ENCODE measurements at regions not wholly inside any gene's neighbourhood (a gene's known extent, or its start where the extent isn't known, plus 50 kb on each side); places are given as distances from the start of the nearest gene placed in this dataset.

GRCh38 chr14:51410897-51411296, 170.8 kb downstream of the TMX1 start:
- ChIA-PET POLR2A (no interaction called here), CTCF (ENCODE audit: low intra/inter-chr PET ratio, low total read pairs) (no interaction called here)
- intact Hi-C loops (cut with micrococcal nuclease; ENCODE audit: unreplicated experiment) (no loop called here), in situ Hi-C loops (cut with HindIII; ENCODE audit: extremely low pct_ligation_motif_present, low pct_unique_long_range_greater_than_20kb) (no loop called here)
- Histone ChIP-seq H3K36me3 (replicated peaks in 1 of 2; ENCODE audit: control insufficient read depth in 1 of 2, insufficient read depth in 2 of 2, low read length in 2 of 2) (no peaks in the 10 kb centered on the region), H3K4me1 (ENCODE audit: insufficient read depth, low read length) (no peaks in the 10 kb centered on the region), H3K9ac (ENCODE audit: insufficient read depth, low read depth, low read length) (no peak overlapping the region), H3K4me3 (replicated peaks in 1 of 3; ENCODE audit: insufficient read depth in 1 of 3, low read depth in 2 of 3, low read length in 3 of 3) (no peak overlapping the region), H3K4me2 (ENCODE audit: low read depth, low read length) (no peak overlapping the region), H3K9me3 (ENCODE audit: low read length) (no peaks in the 10 kb centered on the region), H2AFZ (ENCODE audit: low read length) (no peak overlapping the region), H3K79me2 (ENCODE audit: insufficient read depth, low read length) (no peaks in the 10 kb centered on the region), H3K27ac (ENCODE audit: extremely low read length, insufficient read depth, low read length) (no peak overlapping the region), H3K27me3 (ENCODE audit: control insufficient read depth in 1 of 2, insufficient read depth in 2 of 2, low read length in 2 of 2) (no peaks in the 10 kb centered on the region; a peak in 1 of 5 replicates), H4K20me1 (ENCODE audit: insufficient read depth, low read length) (no peaks in the 10 kb centered on the region)
- FAIRE-seq (no peak), ATAC-seq (no peak), DNase-seq (ENCODE audit: low spot score) (no peak)
- BruUV-seq (replicated peaks), result no TSS peak
- 15% methylated on average over 3 of the region's 3 CpGs for WGBS (ENCODE audit: low lambda C conversion rate)
- no peak for TF ChIP-seq TBP (CRISPR knock-in tag; IDR thresholded peaks at IDR 0.05)
- no peak for TF ChIP-seq ZBTB7B (CRISPR knock-in tag; IDR thresholded peaks at IDR 0.05)
- no peak for TF ChIP-seq RFX1 (IDR thresholded peaks at IDR 0.05)
- TF ChIP-seq NFIC (IDR thresholded peaks at IDR 0.05; ENCODE audit: low read length), result no peak
- TF ChIP-seq, protein P1, sequence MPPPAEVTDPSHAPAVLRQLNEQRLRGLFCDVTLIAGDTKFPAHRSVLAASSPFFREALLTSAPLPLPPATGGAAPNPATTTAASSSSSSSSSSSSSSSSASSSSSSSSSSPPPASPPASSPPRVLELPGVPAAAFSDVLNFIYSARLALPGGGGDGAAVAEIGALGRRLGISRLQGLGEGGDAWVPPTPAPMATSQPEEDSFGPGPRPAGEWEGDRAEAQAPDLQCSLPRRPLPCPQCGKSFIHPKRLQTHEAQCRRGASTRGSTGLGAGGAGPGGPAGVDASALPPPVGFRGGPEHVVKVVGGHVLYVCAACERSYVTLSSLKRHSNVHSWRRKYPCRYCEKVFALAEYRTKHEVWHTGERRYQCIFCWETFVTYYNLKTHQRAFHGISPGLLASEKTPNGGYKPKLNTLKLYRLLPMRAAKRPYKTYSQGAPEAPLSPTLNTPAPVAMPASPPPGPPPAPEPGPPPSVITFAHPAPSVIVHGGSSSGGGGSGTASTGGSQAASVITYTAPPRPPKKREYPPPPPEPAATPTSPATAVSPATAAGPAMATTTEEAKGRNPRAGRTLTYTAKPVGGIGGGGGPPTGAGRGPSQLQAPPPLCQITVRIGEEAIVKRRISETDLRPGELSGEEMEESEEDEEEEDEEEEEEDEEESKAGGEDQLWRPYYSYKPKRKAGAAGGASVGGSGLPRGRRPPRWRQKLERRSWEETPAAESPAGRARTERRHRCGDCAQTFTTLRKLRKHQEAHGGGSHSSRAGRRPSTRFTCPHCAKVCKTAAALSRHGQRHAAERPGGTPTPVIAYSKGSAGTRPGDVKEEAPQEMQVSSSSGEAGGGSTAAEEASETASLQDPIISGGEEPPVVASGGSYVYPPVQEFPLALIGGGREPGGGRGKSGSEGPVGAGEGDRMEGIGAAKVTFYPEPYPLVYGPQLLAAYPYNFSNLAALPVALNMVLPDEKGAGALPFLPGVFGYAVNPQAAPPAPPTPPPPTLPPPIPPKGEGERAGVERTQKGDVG (CRISPR knock-in tag; IDR thresholded peaks at IDR 0.05; ENCODE audit: borderline replicate concordance), result no peak
- no peak for TF ChIP-seq ZNF432 (CRISPR knock-in tag; IDR thresholded peaks at IDR 0.05; ENCODE audit: borderline replicate concordance)
- no peak for TF ChIP-seq MBD4 (IDR thresholded peaks at IDR 0.05; ENCODE audit: borderline replicate concordance, low read length)
- no peak for TF ChIP-seq ZNF652 (CRISPR knock-in tag; IDR thresholded peaks at IDR 0.05; ENCODE audit: borderline replicate concordance, low read depth)
- TF ChIP-seq HNF1A (IDR thresholded peaks at IDR 0.05; ENCODE audit: low read depth), result no peak
- no peak for TF ChIP-seq HNF1A (CRISPR knock-in tag; IDR thresholded peaks at IDR 0.05; ENCODE audit: borderline replicate concordance)
- no peak for TF ChIP-seq HDAC1 (CRISPR knock-in tag; IDR thresholded peaks at IDR 0.05)
- TF ChIP-seq, protein P2, sequence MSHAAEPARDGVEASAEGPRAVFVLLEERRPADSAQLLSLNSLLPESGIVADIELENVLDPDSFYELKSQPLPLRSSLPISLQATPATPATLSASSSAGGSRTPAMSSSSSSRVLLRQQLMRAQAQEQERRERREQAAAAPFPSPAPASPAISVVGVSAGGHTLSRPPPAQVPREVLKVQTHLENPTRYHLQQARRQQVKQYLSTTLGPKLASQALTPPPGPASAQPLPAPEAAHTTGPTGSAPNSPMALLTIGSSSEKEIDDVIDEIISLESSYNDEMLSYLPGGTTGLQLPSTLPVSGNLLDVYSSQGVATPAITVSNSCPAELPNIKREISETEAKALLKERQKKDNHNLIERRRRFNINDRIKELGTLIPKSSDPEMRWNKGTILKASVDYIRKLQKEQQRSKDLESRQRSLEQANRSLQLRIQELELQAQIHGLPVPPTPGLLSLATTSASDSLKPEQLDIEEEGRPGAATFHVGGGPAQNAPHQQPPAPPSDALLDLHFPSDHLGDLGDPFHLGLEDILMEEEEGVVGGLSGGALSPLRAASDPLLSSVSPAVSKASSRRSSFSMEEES (CRISPR knock-in tag; IDR thresholded peaks at IDR 0.05), result no peak
- TF ChIP-seq GATAD2A (CRISPR knock-in tag; IDR thresholded peaks at IDR 0.05), result no peak
- no peak for TF ChIP-seq ZBTB3 (CRISPR knock-in tag; IDR thresholded peaks at IDR 0.05; ENCODE audit: borderline replicate concordance, low read depth)

All from HepG2 (cell line).